ENCODE measurements at regions not wholly inside any gene's neighbourhood (a gene's known extent, or its start where the extent isn't known, plus 50 kb on each side); places are given as distances from the start of the nearest gene placed in this dataset.

DNA sequence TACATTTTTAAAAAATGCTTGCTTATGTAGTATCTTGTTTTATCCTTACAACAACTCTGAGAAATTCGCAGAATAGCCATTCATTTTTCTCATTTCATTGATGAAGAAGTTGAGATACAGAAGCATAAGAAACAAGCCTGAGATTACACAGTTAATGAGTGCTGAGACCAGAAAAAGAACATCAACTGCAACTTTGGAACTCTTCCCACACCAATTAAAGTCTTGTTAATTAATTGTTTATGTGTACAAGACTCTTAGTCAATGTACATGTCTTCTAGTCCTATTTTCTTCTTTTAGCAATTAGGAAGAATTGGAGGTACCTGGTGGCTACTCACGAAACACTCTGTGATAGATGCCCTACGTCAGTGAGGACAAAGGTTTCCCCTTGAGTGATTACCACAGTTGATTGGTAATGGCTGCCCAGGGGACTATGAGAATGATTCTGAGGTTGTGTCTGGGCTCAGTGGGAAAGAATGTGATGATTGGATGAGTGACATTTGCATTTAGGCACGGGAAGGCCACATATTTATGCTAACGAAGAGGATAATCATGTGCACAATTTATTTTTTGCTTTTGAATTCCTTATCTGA is 187.4 kb upstream of the KCNK2 start:
- Histone ChIP-seq H3K36me3 (ENCODE audit: control insufficient read depth, insufficient read depth, low read length) (no peaks in the 10 kb centered on the region), H3K27me3 (ENCODE audit: control insufficient read depth, insufficient read depth, low read length, poor library complexity, severe bottlenecking) (no peaks in the 10 kb centered on the region), H3K4me3 (ENCODE audit: insufficient read depth, low read depth, low read length) (no peak overlapping the region), H3K9me3 (ENCODE audit: control insufficient read depth, low read length) (no peaks in the 10 kb centered on the region), H3K27ac (ENCODE audit: insufficient read depth, low read depth, low read length, poor library complexity, severe bottlenecking) (no peak overlapping the region), H3K4me1 (ENCODE audit: control insufficient read depth, insufficient read depth, low read length) (no peaks in the 10 kb centered on the region)
- 66 to 67% methylated on average over 4 to 5 of the region's 5 CpGs for WGBS, 2 experiments

DNA sequence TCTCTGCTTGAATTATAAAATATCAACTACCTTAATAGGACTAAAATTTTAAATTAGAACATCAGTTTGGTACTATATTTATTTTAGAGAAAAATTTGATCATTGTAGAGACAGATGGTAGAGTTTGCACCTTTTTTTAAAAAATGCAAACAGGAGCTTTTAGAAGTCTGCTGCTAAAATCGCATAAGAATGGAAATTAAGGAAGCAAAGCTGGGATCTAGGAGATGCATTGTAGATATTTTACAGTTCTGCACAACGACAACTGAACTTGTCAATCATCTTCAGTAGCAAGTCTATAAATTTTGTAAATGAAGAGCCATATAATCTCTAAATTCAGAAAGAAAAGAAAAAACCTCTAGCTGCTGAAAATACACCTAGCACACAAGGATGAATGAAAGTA is 185.6 kb upstream of the KCNK2 start:
- WGBS, 2 experiments, result 89 to 97% methylated on average over 1 to 2 of the region's 2 CpGs
- H3K36me3 ChIP-seq (ENCODE audit: control insufficient read depth, insufficient read depth, low read length), result no peaks in the 10 kb centered on the region
- no peaks in the 10 kb centered on the region for H3K27me3 ChIP-seq (ENCODE audit: control insufficient read depth, insufficient read depth, low read length, poor library complexity, severe bottlenecking)
- no peak overlapping the region for H3K4me3 ChIP-seq (ENCODE audit: insufficient read depth, low read depth, low read length)
- no peaks in the 10 kb centered on the region for H3K4me1 ChIP-seq (ENCODE audit: control insufficient read depth, insufficient read depth, low read length)
- H3K27ac ChIP-seq (ENCODE audit: insufficient read depth, low read depth, low read length, poor library complexity, severe bottlenecking), result no peak overlapping the region
- H3K9me3 ChIP-seq (ENCODE audit: control insufficient read depth, low read length), result no peaks in the 10 kb centered on the region

DNA sequence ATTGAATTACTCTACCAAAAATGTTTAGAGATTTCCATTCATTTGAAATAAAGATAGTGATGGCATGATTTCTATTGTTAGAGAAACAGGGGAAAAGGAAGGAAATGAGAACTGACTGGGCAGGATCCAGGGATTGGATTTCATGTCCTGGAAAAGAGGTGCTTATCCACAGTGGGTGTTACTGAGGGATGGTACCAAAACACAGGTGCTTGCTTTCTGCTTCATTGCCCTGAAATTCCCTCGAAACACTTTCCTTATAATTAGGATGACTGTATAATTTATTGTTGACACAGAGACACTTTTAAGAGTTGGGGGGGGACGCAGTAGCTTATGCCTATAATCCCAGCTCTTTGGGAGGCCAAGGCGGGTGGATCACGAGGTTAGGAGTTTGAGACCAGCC is 185.0 kb upstream of the KCNK2 start:
- H3K27ac ChIP-seq (ENCODE audit: insufficient read depth, low read depth, low read length, poor library complexity, severe bottlenecking), result no peak overlapping the region
- no peak overlapping the region for H3K4me3 ChIP-seq (ENCODE audit: insufficient read depth, low read depth, low read length)
- no peaks in the 10 kb centered on the region for H3K36me3 ChIP-seq (ENCODE audit: control insufficient read depth, insufficient read depth, low read length)
- no peaks in the 10 kb centered on the region for H3K9me3 ChIP-seq (ENCODE audit: control insufficient read depth, low read length)
- WGBS, 2 experiments, result 97 to 99% methylated on average over 3 to 4 of the region's 4 CpGs
- no peaks in the 10 kb centered on the region for H3K4me1 ChIP-seq (ENCODE audit: control insufficient read depth, insufficient read depth, low read length)
- no peaks in the 10 kb centered on the region for H3K27me3 ChIP-seq (ENCODE audit: control insufficient read depth, insufficient read depth, low read length, poor library complexity, severe bottlenecking)

DNA sequence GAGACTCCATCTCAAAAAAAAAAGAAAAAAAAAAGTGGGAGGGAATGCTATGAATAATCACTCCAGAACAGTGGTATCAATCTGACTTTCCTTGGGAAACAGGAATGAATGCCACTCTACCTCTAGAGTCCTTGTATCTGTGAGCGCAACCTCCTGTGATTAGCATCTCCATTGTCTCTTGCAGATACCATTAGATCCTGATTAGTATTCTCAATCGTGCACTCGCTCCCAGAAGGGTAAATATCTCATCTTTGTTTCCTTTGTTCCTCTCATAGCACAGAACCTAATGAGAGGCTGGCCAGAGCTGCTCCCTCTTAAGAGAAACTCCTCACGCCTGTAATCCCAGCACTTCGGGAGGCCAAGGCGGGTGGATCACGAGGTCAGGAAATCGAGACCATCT is 184.4 kb upstream of the KCNK2 start:
- H3K27ac ChIP-seq (ENCODE audit: insufficient read depth, low read depth, low read length, poor library complexity, severe bottlenecking), result no peak overlapping the region
- H3K27me3 ChIP-seq (ENCODE audit: control insufficient read depth, insufficient read depth, low read length, poor library complexity, severe bottlenecking), result no peaks in the 10 kb centered on the region
- H3K9me3 ChIP-seq (ENCODE audit: control insufficient read depth, low read length), result no peaks in the 10 kb centered on the region
- H3K4me1 ChIP-seq (ENCODE audit: control insufficient read depth, insufficient read depth, low read length), result no peaks in the 10 kb centered on the region
- 86 to 87% methylated on average over 8 of the region's 8 CpGs for WGBS, 2 experiments
- H3K4me3 ChIP-seq (ENCODE audit: insufficient read depth, low read depth, low read length), result no peak overlapping the region
- H3K36me3 ChIP-seq (ENCODE audit: control insufficient read depth, insufficient read depth, low read length), result no peaks in the 10 kb centered on the region

DNA sequence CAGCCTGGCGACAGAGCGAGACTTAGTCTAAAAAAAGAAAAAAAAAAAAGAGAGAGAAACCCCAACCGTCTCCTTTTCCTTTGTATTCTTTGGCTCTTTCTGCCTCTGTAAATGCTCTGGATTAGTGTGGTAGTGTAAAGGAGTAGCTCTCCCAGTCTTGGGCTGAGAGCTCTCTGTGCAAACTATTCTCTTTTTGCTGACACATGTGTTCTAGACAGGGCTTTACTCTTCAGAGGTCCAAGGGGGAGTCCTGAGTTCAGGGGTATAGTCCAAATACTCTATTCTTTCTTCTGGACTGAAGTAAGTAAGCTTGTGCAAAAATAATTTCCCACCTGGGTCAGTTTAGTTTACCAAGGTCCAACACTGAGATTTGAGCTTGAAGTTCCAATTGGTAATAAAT is 183.8 kb upstream of the KCNK2 start:
- no peaks in the 10 kb centered on the region for H3K4me1 ChIP-seq (ENCODE audit: control insufficient read depth, insufficient read depth, low read length)
- no peaks in the 10 kb centered on the region for H3K27me3 ChIP-seq (ENCODE audit: control insufficient read depth, insufficient read depth, low read length, poor library complexity, severe bottlenecking)
- H3K9me3 ChIP-seq (ENCODE audit: control insufficient read depth, low read length), result no peaks in the 10 kb centered on the region
- no peak overlapping the region for H3K27ac ChIP-seq (ENCODE audit: insufficient read depth, low read depth, low read length, poor library complexity, severe bottlenecking)
- H3K4me3 ChIP-seq (ENCODE audit: insufficient read depth, low read depth, low read length), result no peak overlapping the region
- H3K36me3 ChIP-seq (ENCODE audit: control insufficient read depth, insufficient read depth, low read length), result no peaks in the 10 kb centered on the region
- WGBS, 2 experiments, result 95 to 100% methylated on average over 2 to 3 of the region's 3 CpGs

DNA sequence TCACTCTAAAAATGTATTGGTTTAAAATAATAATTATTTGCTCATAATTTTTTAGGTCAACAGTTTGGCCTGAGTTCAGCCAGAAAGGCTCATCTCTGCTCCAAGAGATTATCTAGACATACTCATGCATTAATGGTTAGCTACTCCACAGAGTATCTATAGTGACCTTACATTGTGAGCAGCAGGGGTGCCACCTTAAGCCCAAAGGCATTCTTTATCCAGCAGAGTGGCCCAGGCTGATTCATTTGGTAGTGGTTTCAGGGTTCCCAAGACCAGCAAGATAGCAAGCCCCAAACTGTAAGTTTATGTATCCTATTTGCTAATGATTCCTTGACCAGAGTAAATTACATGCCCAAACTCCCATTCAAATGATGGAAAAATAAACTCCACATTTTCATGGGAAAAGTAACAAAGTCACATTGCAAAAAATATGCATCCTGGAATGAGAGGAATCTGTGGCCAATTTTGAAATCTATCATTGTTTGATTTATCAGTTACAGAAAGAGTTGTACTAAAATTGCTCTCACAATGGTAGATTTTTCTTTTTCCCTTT is 182.6 kb upstream of the KCNK2 start:
- Histone ChIP-seq H3K4me1 (ENCODE audit: control insufficient read depth, insufficient read depth, low read length) (no peaks in the 10 kb centered on the region), H3K36me3 (ENCODE audit: control insufficient read depth, insufficient read depth, low read length) (no peaks in the 10 kb centered on the region), H3K9me3 (ENCODE audit: control insufficient read depth, low read length) (no peaks in the 10 kb centered on the region), H3K4me3 (ENCODE audit: insufficient read depth, low read depth, low read length) (no peak overlapping the region), H3K27ac (ENCODE audit: insufficient read depth, low read depth, low read length, poor library complexity, severe bottlenecking) (no peak overlapping the region), H3K27me3 (ENCODE audit: control insufficient read depth, insufficient read depth, low read length, poor library complexity, severe bottlenecking) (no peaks in the 10 kb centered on the region)

DNA sequence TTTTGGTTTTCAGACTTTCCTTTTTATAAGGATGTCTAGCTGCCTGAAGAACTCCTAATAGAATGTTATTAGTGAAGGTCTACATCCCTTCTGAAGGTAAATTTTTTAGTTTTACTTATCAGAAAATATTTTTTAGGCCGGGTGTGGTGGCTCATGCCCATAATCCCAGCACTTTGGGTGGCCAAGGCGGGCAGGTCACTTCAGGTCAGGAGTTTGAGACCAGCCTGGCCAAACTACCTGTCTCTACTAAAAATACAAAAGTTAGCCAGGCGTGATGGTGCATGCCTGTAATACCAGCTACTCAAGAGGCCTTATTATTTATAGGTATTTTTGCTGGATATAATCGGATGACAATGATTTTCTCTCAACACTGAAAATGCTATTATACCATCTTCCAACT is 181.9 kb upstream of the KCNK2 start:
- Histone ChIP-seq H3K9me3 (ENCODE audit: control insufficient read depth, low read length) (no peaks in the 10 kb centered on the region), H3K36me3 (ENCODE audit: control insufficient read depth, insufficient read depth, low read length) (no peaks in the 10 kb centered on the region), H3K27ac (ENCODE audit: insufficient read depth, low read depth, low read length, poor library complexity, severe bottlenecking) (no peak overlapping the region), H3K27me3 (ENCODE audit: control insufficient read depth, insufficient read depth, low read length, poor library complexity, severe bottlenecking) (no peaks in the 10 kb centered on the region), H3K4me3 (ENCODE audit: insufficient read depth, low read depth, low read length) (no peak overlapping the region), H3K4me1 (ENCODE audit: control insufficient read depth, insufficient read depth, low read length) (no peaks in the 10 kb centered on the region)
- WGBS, 2 experiments, result 92 to 95% methylated on average over 2 to 3 of the region's 4 CpGs

DNA sequence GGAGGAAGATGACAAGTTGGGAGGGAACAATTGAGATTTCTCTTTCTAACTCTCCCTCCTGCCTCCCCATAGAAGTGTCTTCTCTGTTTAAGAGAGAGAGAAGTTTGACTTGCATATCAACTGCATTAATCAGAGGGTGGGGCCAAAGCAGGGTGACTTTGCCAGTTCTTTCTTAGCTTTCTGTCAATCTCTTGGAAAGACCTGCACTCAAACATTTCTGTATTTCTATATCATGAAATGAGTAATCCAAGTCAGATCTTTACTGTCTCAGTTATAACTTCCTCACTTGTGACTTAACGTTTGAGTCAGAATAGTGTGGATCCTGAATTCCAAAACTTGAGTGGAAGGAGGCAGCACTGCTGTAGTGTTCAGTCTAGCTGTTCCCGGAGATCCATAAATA is 180.8 kb upstream of the KCNK2 start:
- H3K4me3 ChIP-seq (ENCODE audit: insufficient read depth, low read depth, low read length), result no peak overlapping the region
- WGBS, 2 experiments, result 95 to 97% methylated on average over 2 of the region's 2 CpGs
- no peaks in the 10 kb centered on the region for H3K36me3 ChIP-seq (ENCODE audit: control insufficient read depth, insufficient read depth, low read length)
- no peaks in the 10 kb centered on the region for H3K9me3 ChIP-seq (ENCODE audit: control insufficient read depth, low read length)
- no peaks in the 10 kb centered on the region for H3K4me1 ChIP-seq (ENCODE audit: control insufficient read depth, insufficient read depth, low read length)
- no peaks in the 10 kb centered on the region for H3K27me3 ChIP-seq (ENCODE audit: control insufficient read depth, insufficient read depth, low read length, poor library complexity, severe bottlenecking)
- no peak overlapping the region for H3K27ac ChIP-seq (ENCODE audit: insufficient read depth, low read depth, low read length, poor library complexity, severe bottlenecking)

DNA sequence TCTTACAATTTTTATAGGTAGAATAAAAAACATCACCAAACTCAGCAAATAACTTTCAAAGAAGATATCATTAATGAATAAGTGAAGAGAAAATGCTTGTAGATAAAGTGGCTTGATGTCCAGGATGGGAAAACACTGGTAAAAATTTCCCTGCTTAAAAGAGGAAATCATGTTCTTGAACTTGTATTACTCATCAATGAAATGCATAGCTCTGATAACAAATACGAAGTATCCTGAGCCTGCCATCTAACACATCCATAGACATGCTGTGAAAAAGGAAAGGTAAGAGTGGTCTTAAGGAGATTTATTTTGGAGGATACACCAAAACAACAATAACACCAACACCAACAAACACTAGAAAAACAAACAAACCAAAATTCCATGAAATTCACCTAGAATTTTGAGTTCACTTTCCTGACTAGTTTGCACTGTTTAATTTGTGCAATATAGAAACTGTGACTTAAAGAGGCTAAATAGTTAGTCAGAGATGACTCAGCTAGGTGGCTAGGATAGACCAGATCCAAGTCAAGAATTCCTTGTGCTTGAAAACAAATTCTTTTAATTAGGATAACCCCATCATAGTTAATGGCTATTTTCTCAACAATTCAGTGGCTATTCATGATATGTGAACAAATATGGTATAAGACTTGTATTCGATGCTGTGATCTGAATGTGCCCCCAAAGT is 179.8 kb upstream of the KCNK2 start:
- H3K36me3 ChIP-seq (ENCODE audit: control insufficient read depth, insufficient read depth, low read length), result no peaks in the 10 kb centered on the region
- 98 to 100% methylated on average over 1 to 2 of the region's 2 CpGs for WGBS, 2 experiments
- no peaks in the 10 kb centered on the region for H3K4me1 ChIP-seq (ENCODE audit: control insufficient read depth, insufficient read depth, low read length)
- H3K4me3 ChIP-seq (ENCODE audit: insufficient read depth, low read depth, low read length), result no peak overlapping the region
- H3K27ac ChIP-seq (ENCODE audit: insufficient read depth, low read depth, low read length, poor library complexity, severe bottlenecking), result no peak overlapping the region
- H3K9me3 ChIP-seq (ENCODE audit: control insufficient read depth, low read length), result no peaks in the 10 kb centered on the region
- no peaks in the 10 kb centered on the region for H3K27me3 ChIP-seq (ENCODE audit: control insufficient read depth, insufficient read depth, low read length, poor library complexity, severe bottlenecking)

DNA sequence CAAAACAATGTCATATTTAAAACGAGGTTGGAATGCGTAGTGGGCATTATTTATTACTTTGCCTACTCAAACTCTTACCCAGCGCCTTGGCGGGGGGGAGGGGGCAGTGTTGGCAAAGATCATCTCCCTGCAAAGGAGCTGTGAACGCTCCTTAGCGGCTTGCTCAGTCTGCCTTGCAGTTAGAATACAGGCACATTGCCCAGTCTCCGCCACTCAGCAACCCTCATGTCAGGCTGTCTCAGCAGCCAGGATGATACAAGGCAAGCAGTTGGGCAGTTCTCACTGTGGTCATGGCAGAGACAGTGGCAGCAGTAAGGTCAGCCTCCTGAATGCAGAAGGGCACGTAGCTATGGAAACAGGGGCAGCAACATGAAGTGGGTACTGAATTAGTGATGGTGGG is 170.4 kb upstream of the KCNK2 start:
- H3K4me1 ChIP-seq (ENCODE audit: control insufficient read depth, insufficient read depth, low read length), result no peaks in the 10 kb centered on the region
- no peaks in the 10 kb centered on the region for H3K9me3 ChIP-seq (ENCODE audit: control insufficient read depth, low read length)
- H3K27me3 ChIP-seq (ENCODE audit: control insufficient read depth, insufficient read depth, low read length, poor library complexity, severe bottlenecking), result no peaks in the 10 kb centered on the region
- WGBS, 2 experiments, result 92 to 97% methylated on average over 8 of the region's 8 CpGs
- H3K27ac ChIP-seq (ENCODE audit: insufficient read depth, low read depth, low read length, poor library complexity, severe bottlenecking), result no peak overlapping the region
- H3K4me3 ChIP-seq (ENCODE audit: insufficient read depth, low read depth, low read length), result no peak overlapping the region
- H3K36me3 ChIP-seq (ENCODE audit: control insufficient read depth, insufficient read depth, low read length), result no peaks in the 10 kb centered on the region

All from ectodermal cell (in vitro differentiated cells).